GM19397 (cell line): ENCODE measurements at regions not wholly inside any gene's neighbourhood (a gene's known extent, or its start where the extent isn't known, plus 50 kb on each side); places are given as distances from the start of the nearest gene placed in this dataset.

Experiments
- ATAC-seq: cut with Tn5 transposase; IDR thresholded peaks from one replicate; pipeline ENCODE4 v1.9.1; 2021; ENCODE audit warnings: mild to moderate bottlenecking, moderate library complexity; ENCODE audit not compliant: unreplicated experiment

DNA sequence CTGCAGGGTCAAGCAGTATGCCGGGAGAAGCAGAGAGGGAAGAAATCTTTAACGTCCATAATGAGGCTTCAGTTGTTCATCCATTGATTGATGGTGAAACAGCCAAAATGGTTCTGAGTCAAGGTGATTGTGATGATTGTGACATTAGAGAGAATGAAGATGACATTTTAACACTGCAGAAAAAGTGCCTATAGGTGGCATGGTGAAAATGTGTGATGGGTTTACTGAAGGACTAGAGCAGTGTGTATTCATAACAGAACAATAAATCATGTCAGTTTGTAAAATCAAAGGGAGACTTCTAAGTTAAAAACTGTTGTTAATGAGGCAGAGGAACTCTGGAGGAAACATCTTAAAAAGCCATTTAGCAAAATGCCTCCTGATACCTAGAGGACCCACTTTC, 57.7 kb upstream of the CAND1 start:
- ATAC-seq: no peak

DNA sequence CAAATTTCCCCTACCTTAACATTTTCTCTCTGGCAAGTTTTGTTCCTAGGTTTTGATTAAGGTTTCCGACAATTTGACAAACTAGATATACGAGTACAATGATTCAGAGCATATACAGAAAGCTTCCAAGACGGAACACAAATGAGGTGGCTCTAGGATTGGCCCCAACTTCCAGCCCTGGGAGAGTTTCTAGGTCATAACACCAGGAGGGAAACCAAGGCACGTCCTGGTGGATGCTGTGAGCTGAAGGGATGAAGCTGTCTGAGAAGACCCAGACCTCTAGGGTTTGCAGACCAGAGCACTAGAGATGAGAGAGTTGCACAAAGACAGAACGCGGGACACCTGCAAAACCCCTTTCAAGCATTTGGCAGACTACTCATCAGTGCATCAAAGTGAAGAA, 51.5 kb upstream of the CAND1 start:
- no peak for ATAC-seq
